Ishikawa (cell line): ENCODE measurements at regions not wholly inside any gene's neighbourhood (a gene's known extent, or its start where the extent isn't known, plus 50 kb on each side); places are given as distances from the start of the nearest gene placed in this dataset.

ENCODE experiments used
- CEBPB ChIP-seq: IDR thresholded peaks from 2 replicates; pipeline ENCODE4 v1.6.1; 2012
- CREB1 ChIP-seq: IDR thresholded peaks from 2 replicates; pipeline ENCODE4 v1.6.1; 2012; ENCODE audit warnings: low read depth
- EGR1 ChIP-seq: IDR thresholded peaks from 2 replicates; pipeline ENCODE4 v1.6.1; 2012
- EP300 ChIP-seq: IDR thresholded peaks from 2 replicates; pipeline ENCODE4 v1.6.1; 2012; ENCODE audit warnings: borderline replicate concordance
- FOXM1 ChIP-seq: IDR thresholded peaks from 2 replicates; pipeline ENCODE4 v1.6.1; 2012; ENCODE audit warnings: low read depth, borderline replicate concordance
- MAX ChIP-seq: IDR thresholded peaks from 2 replicates; pipeline ENCODE4 v1.6.1; 2012
- NFIC ChIP-seq: IDR thresholded peaks from 2 replicates; pipeline ENCODE4 v1.6.1; 2012
- RAD21 ChIP-seq: IDR thresholded peaks from 2 replicates; pipeline ENCODE4 v1.6.1; 2012; ENCODE audit warnings: low read depth
- REST ChIP-seq: IDR thresholded peaks from 2 replicates; pipeline ENCODE4 v1.6.1; 2012; ENCODE audit warnings: low read depth, mild to moderate bottlenecking
- TAF1 ChIP-seq: IDR thresholded peaks from 2 replicates; pipeline ENCODE4 v1.6.1; 2012; ENCODE audit warnings: low read depth, mild to moderate bottlenecking
- TCF12 ChIP-seq: IDR thresholded peaks from 2 replicates; pipeline ENCODE4 v1.6.1; 2012; ENCODE audit warnings: low read depth
- TEAD4 ChIP-seq: IDR thresholded peaks from 2 replicates; pipeline ENCODE4 v1.6.1; 2012
- USF1 ChIP-seq: IDR thresholded peaks from 2 replicates; pipeline ENCODE4 v1.6.1; 2012
- YY1 ChIP-seq: IDR thresholded peaks from 2 replicates; pipeline ENCODE4 v1.6.1; 2012; ENCODE audit warnings: low read depth
- ZBTB7A ChIP-seq: IDR thresholded peaks from 2 replicates; pipeline ENCODE4 v1.6.1; 2012; ENCODE audit warnings: low read depth

GRCh38 chr4:131192318-131192717 is 1956.8 kb upstream of the PCDH10 start:
- no peak for TF ChIP-seq MAX
- TF ChIP-seq RAD21: no peak
- TF ChIP-seq TCF12: no peak
- TF ChIP-seq FOXM1: no peak
- no peak for TF ChIP-seq ZBTB7A
- TF ChIP-seq NFIC: no peak
- no peak for TF ChIP-seq CREB1
- TF ChIP-seq YY1: no peak
- no peak for TF ChIP-seq REST
- no peak for TF ChIP-seq EP300
- TF ChIP-seq CEBPB: no peak
- TF ChIP-seq EGR1: no peak
- no peak for TF ChIP-seq TEAD4
- no peak for TF ChIP-seq USF1
- no peak for TF ChIP-seq TAF1

GRCh38 chr4:131207589-131207988 is 1941.5 kb upstream of the PCDH10 start:
- TF ChIP-seq CEBPB (no peak), FOXM1 (no peak), RAD21 (no peak), TAF1 (no peak), USF1 (no peak), MAX (no peak), YY1 (no peak), NFIC (no peak), TCF12 (no peak), EGR1 (no peak), CREB1 (no peak), ZBTB7A (no peak), TEAD4 (no peak), EP300 (no peak), REST (no peak)

GRCh38 chr4:131248314-131248713 is 1900.8 kb upstream of the PCDH10 start:
- no peak for TF ChIP-seq MAX
- no peak for TF ChIP-seq REST
- TF ChIP-seq EP300: no peak
- TF ChIP-seq CREB1: no peak
- TF ChIP-seq TAF1: no peak
- no peak for TF ChIP-seq YY1
- no peak for TF ChIP-seq TEAD4
- TF ChIP-seq FOXM1: no peak
- no peak for TF ChIP-seq NFIC
- TF ChIP-seq TCF12: no peak
- TF ChIP-seq RAD21: no peak

GRCh38 chr4:131251321-131251720 is 1897.8 kb upstream of the PCDH10 start:
- no peak for TF ChIP-seq EGR1
- no peak for TF ChIP-seq TCF12
- TF ChIP-seq EP300: no peak
- no peak for TF ChIP-seq ZBTB7A
- no peak for TF ChIP-seq CREB1

GRCh38 chr4:131257241-131257640 is 1891.9 kb upstream of the PCDH10 start:
- TF ChIP-seq MAX (no peak), USF1 (no peak), RAD21 (no peak), REST (no peak), FOXM1 (no peak), TCF12 (no peak), EP300 (no peak), CEBPB (no peak), TEAD4 (no peak)
